ENCODE measurements at regions not wholly inside any gene's neighbourhood (a gene's known extent, or its start where the extent isn't known, plus 50 kb on each side); places are given as distances from the start of the nearest gene placed in this dataset.

DNA sequence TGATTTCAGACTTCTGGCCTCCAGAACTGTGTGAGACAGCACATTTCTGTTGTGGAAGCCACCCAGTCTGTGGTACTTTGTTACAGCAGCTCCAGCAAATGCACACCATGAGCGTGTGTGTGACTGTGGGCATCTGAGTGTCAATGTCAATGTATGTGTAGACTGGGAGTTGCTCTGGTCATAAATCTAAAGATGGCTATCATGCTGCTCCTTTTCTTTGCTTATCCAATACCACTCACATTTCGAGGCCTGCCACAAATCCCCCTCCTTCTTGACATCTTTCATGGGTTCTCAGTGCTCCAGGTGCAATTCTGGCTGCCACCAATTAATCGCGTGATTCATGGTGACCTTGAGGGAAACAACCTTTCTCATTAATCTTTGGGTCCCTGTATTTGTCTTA is 141.2 kb downstream of the RWDD3 start:
- TF ChIP-seq POLR2A (IDR thresholded peaks at IDR 0.05) = no peak
- TF ChIP-seq, protein P1, sequence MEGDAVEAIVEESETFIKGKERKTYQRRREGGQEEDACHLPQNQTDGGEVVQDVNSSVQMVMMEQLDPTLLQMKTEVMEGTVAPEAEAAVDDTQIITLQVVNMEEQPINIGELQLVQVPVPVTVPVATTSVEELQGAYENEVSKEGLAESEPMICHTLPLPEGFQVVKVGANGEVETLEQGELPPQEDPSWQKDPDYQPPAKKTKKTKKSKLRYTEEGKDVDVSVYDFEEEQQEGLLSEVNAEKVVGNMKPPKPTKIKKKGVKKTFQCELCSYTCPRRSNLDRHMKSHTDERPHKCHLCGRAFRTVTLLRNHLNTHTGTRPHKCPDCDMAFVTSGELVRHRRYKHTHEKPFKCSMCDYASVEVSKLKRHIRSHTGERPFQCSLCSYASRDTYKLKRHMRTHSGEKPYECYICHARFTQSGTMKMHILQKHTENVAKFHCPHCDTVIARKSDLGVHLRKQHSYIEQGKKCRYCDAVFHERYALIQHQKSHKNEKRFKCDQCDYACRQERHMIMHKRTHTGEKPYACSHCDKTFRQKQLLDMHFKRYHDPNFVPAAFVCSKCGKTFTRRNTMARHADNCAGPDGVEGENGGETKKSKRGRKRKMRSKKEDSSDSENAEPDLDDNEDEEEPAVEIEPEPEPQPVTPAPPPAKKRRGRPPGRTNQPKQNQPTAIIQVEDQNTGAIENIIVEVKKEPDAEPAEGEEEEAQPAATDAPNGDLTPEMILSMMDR (IDR thresholded peaks at IDR 0.05) = no peak

All from sigmoid colon (tissue), 3 donors.